ENCODE measurements at regions not wholly inside any gene's neighbourhood (a gene's known extent, or its start where the extent isn't known, plus 50 kb on each side); places are given as distances from the start of the nearest gene placed in this dataset.

- TF ChIP-seq CTCF (IDR thresholded peaks at IDR 0.05) (no peak), POLR2AphosphoS5 (IDR thresholded peaks at IDR 0.05) (no peak)
Observed at GRCh38 chr13:54709546-54709945, 1680.9 kb downstream of the OLFM4 start.

Data from esophagus muscularis mucosa (tissue), 3 donors.